ENCODE measurements at regions not wholly inside any gene's neighbourhood (a gene's known extent, or its start where the extent isn't known, plus 50 kb on each side); places are given as distances from the start of the nearest gene placed in this dataset.

- no peak overlapping the region for H3K4me3 ChIP-seq (ENCODE audit: low read depth, low read length)
- no peaks in the 10 kb centered on the region for H3K4me1 ChIP-seq
- no peaks in the 10 kb centered on the region for H3K9me3 ChIP-seq
- H3K27me3 ChIP-seq: no peaks in the 10 kb centered on the region
- no peaks in the 10 kb centered on the region for H3K36me3 ChIP-seq
- no peak for DNase-seq
- no peak for TF ChIP-seq CTCF (IDR thresholded peaks at IDR 0.05; ENCODE audit: low read depth, low read length)
Observed at GRCh38 chr7:116148626-116149025, 61.7 kb upstream of the TES start.

GRCh38 chr7:116150588-116150987, 59.8 kb upstream of the TES start:
- no peaks in the 10 kb centered on the region for H3K9me3 ChIP-seq
- no peaks in the 10 kb centered on the region for H3K36me3 ChIP-seq
- no peaks in the 10 kb centered on the region for H3K27me3 ChIP-seq
- H3K4me3 ChIP-seq (ENCODE audit: low read depth, low read length): no peak overlapping the region
- no peak for DNase-seq
- H3K4me1 ChIP-seq: no peaks in the 10 kb centered on the region
- TF ChIP-seq CTCF (IDR thresholded peaks at IDR 0.05; ENCODE audit: low read depth, low read length): no peak

- no peak for DNase-seq
- H3K27me3 ChIP-seq: no peaks in the 10 kb centered on the region
- TF ChIP-seq CTCF (IDR thresholded peaks at IDR 0.05; ENCODE audit: low read depth, low read length): no peak
Observed at GRCh38 chr7:116152276-116152675, 58.1 kb upstream of the TES start.

GRCh38 chr7:116153050-116153449, 57.3 kb upstream of the TES start:
- Histone ChIP-seq H3K4me3 (ENCODE audit: low read depth, low read length) (no peak overlapping the region), H3K4me1 (no peaks in the 10 kb centered on the region), H3K9me3 (no peaks in the 10 kb centered on the region), H3K27me3 (no peaks in the 10 kb centered on the region), H3K36me3 (no peaks in the 10 kb centered on the region)
- DNase-seq: no peak
- TF ChIP-seq CTCF (IDR thresholded peaks at IDR 0.05; ENCODE audit: low read depth, low read length): no peak

More at GRCh38 chr7:116152276-116152675, 58.1 kb upstream of the TES start:
- Histone ChIP-seq H3K4me3 (ENCODE audit: low read depth, low read length) (no peak overlapping the region), H3K4me1 (no peaks in the 10 kb centered on the region), H3K9me3 (no peaks in the 10 kb centered on the region), H3K36me3 (no peaks in the 10 kb centered on the region)

GRCh38 chr7:116159711-116160110, 50.6 kb upstream of the TES start:
- DNase-seq: no peak
- no peak overlapping the region for H3K4me3 ChIP-seq (ENCODE audit: low read depth, low read length)
- no peaks in the 10 kb centered on the region for H3K36me3 ChIP-seq
- H3K9me3 ChIP-seq: no peaks in the 10 kb centered on the region
- TF ChIP-seq CTCF (IDR thresholded peaks at IDR 0.05; ENCODE audit: low read depth, low read length): no peak
- no peaks in the 10 kb centered on the region for H3K4me1 ChIP-seq
- H3K27me3 ChIP-seq: no peaks in the 10 kb centered on the region

All from BE2C (cell line).